Caco-2 (cell line): ENCODE measurements at regions not wholly inside any gene's neighbourhood (a gene's known extent, or its start where the extent isn't known, plus 50 kb on each side); places are given as distances from the start of the nearest gene placed in this dataset.

ENCODE experiments used
- BruUV-seq: library from RNA; stranded (reverse); fragments of 400-500 nt; replicated peaks from 2 replicates; lab custom pipeline; 2021; lab: Mats Ljungman, UMichigan
- CTCF ChIA-PET: fragments of 300-600 bp; sonication (Branson Sonifier 250); formaldehyde crosslinking; loops from one replicate; lab custom pipeline; 2022; ENCODE audit warnings: antibody characterized with exemption; lab: Charles Lee
- POLR2A ChIA-PET: fragments of 300-600 bp; sonication (Branson Sonifier 250); formaldehyde crosslinking; loops from one replicate; lab custom pipeline; 2022; ENCODE audit warnings: antibody characterized with exemption; lab: Charles Lee
- DNase-seq, 2 experiments: peaks; one replicate each; pipeline versions ENCODE4 v3.0.0 to v3.0.0-alpha.2; 2020 to 2022
- H3K27me3 ChIP-seq: replicated peaks from 2 replicates; pipeline ENCODE4 v1.6.0; 2011; ENCODE audit warnings: low read length; ENCODE audit not compliant: control insufficient read depth, insufficient read depth
- H3K36me3 ChIP-seq: 2 replicates; pipeline ENCODE4 v1.5.1; 2011; ENCODE audit warnings: low read length; ENCODE audit not compliant: control insufficient read depth, insufficient read depth
- H3K4me1 ChIP-seq: fragments of 250-450 bp; sonication (Bioruptor Pico); 2 replicates; pipeline ENCODE4 v1.5.1; 2020; ENCODE audit warnings: mild to moderate bottlenecking
- H3K4me3 ChIP-seq: 2 replicates; pipeline ENCODE4 v1.5.1; 2011; ENCODE audit warnings: low read depth, mild to moderate bottlenecking, control low read depth, low read length
- H3K9me3 ChIP-seq: fragments of 250-450 bp; sonication (Bioruptor Pico); 2 replicates; pipeline ENCODE4 v1.5.1; 2020; ENCODE audit warnings: mild to moderate bottlenecking, moderate library complexity
- H3K27ac Mint-ChIP-seq: one replicate; pipeline ENCODE4 v1.8.0; 2022; ENCODE audit warnings: mixed read lengths; ENCODE audit not compliant: unreplicated experiment
- H3K27me3 Mint-ChIP-seq: one replicate; pipeline ENCODE4 v1.8.0; 2022; ENCODE audit warnings: mixed read lengths; ENCODE audit not compliant: insufficient read depth, unreplicated experiment
- H3K36me3 Mint-ChIP-seq: one replicate; pipeline ENCODE4 v1.8.0; 2022; ENCODE audit warnings: mild to moderate bottlenecking, mixed read lengths; ENCODE audit not compliant: insufficient read depth, unreplicated experiment
- H3K4me1 Mint-ChIP-seq: one replicate; pipeline ENCODE4 v1.8.0; 2022; ENCODE audit warnings: low read depth, mixed read lengths; ENCODE audit not compliant: unreplicated experiment
- H3K4me3 Mint-ChIP-seq: one replicate; pipeline ENCODE4 v1.8.0; 2022; ENCODE audit warnings: mild to moderate bottlenecking, moderate library complexity, mixed read lengths; ENCODE audit not compliant: unreplicated experiment
- H3K9me3 Mint-ChIP-seq: one replicate; pipeline ENCODE4 v1.8.0; 2022; ENCODE audit warnings: mixed read lengths; ENCODE audit not compliant: unreplicated experiment
- intact Hi-C: fragments of 100-400 bp; cut with micrococcal nuclease; formaldehyde crosslinking; loops from one replicate; pipeline ENCODE4 v1.10.0; 2022; ENCODE audit not compliant: unreplicated experiment
- TF ChIP-seq, protein P1 (sequence below), 2 experiments: fragments of 200-600 bp in 1 of 2; IDR thresholded peaks; 1 replicate in 1 of 2; 2 replicates in 1 of 2; pipeline versions ENCODE4 v1.5.1 to v1.8.0; 2011 to 2022; ENCODE audit warnings: antibody characterized with exemption in 1 of 2, control low read depth in 1 of 2, inconsistent platforms in 1 of 2, low read depth in 1 of 2, low read length in 1 of 2, mild to moderate bottlenecking in 1 of 2, moderate library complexity in 1 of 2; ENCODE audit not compliant: insufficient read depth in 1 of 2, severe bottlenecking in 1 of 2, unreplicated experiment in 1 of 2

DNA sequence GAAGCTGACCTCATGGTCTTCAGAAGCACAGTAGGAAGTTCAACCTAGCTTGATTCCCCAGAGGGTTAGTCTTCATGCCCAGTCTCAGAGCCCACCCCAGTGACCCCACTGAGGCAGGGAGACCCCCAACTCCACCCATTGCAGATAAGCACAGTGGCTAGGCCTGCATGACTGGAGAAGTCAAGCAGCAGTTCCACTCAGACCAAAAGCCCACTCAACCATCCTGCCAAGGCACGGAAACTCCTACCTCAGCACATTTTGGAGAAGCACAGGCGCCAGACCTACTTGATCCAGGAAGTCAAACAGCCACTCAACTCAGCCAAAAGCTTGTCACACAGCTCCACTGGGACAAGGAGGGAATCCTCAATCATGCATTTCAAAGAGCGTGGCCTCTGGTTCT, 78.4 kb upstream of the HTR1E start:
- Mint-ChIP-seq H3K27me3 (no peaks in the 10 kb centered on the region), H3K36me3 (no peaks in the 10 kb centered on the region), H3K4me3 (no peak overlapping the region), H3K4me1 (no peaks in the 10 kb centered on the region), H3K9me3 (no peaks in the 10 kb centered on the region), H3K27ac (no peak overlapping the region)
- no peaks in the 10 kb centered on the region for H3K27me3 ChIP-seq
- ChIA-PET POLR2A (no interaction called here), CTCF (no interaction called here)
- intact Hi-C loops = loop anchor here (1.0 to 10.0 kb wide), 5 partner anchors 78 to 484 kb away; partner anchors contain the start of gene HTR1E
- no peaks in the 10 kb centered on the region for H3K36me3 ChIP-seq
- H3K4me1 ChIP-seq = no peaks in the 10 kb centered on the region
- no peaks in the 10 kb centered on the region for H3K9me3 ChIP-seq
- TF ChIP-seq, protein P1, sequence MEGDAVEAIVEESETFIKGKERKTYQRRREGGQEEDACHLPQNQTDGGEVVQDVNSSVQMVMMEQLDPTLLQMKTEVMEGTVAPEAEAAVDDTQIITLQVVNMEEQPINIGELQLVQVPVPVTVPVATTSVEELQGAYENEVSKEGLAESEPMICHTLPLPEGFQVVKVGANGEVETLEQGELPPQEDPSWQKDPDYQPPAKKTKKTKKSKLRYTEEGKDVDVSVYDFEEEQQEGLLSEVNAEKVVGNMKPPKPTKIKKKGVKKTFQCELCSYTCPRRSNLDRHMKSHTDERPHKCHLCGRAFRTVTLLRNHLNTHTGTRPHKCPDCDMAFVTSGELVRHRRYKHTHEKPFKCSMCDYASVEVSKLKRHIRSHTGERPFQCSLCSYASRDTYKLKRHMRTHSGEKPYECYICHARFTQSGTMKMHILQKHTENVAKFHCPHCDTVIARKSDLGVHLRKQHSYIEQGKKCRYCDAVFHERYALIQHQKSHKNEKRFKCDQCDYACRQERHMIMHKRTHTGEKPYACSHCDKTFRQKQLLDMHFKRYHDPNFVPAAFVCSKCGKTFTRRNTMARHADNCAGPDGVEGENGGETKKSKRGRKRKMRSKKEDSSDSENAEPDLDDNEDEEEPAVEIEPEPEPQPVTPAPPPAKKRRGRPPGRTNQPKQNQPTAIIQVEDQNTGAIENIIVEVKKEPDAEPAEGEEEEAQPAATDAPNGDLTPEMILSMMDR (IDR thresholded peaks at IDR 0.05; ENCODE audit: insufficient read depth in 1 of 2, low read depth in 1 of 2, low read length in 1 of 2, severe bottlenecking in 1 of 2, unreplicated experiment in 1 of 2) = no peak
- BruUV-seq = no TSS peak
- DNase-seq = no peak
- no peak overlapping the region for H3K4me3 ChIP-seq

DNA sequence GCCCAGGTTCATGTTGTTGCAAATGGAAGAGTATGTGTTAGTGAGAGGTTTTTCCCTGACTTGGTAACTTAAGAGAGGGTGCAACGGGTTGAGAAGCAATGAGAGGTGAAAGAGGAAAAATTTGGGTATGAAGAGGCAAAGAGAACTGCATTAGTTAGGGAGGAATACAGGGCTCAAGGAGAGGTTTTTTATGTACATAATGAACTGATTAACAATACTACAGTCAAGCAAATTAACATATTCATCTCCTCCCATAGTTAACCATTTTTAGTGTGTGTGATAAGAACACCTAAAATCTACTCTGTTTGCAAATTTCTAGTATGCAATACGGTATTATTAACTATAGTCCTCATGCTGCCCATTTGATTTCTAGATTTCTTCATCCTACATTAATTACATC, 79.5 kb upstream of the HTR1E start:
- H3K27me3 Mint-ChIP-seq = no peaks in the 10 kb centered on the region
- H3K36me3 Mint-ChIP-seq = no peaks in the 10 kb centered on the region
- POLR2A ChIA-PET = no interaction called here
- Histone ChIP-seq H3K4me3 (no peak overlapping the region), H3K27me3 (no peaks in the 10 kb centered on the region), H3K36me3 (no peaks in the 10 kb centered on the region), H3K4me1 (no peaks in the 10 kb centered on the region), H3K9me3 (no peaks in the 10 kb centered on the region)
- H3K27ac Mint-ChIP-seq = no peak overlapping the region
- TF ChIP-seq, protein P1 (IDR thresholded peaks at IDR 0.05; ENCODE audit: insufficient read depth in 1 of 2, low read depth in 1 of 2, low read length in 1 of 2, severe bottlenecking in 1 of 2, unreplicated experiment in 1 of 2) = no peak
- intact Hi-C loops = loop anchor here (2.0 to 10.0 kb wide), 5 partner anchors 73 to 483 kb away; no protein-coding TSS in a partner anchor
- H3K4me3 Mint-ChIP-seq = no peak overlapping the region
- DNase-seq = no peak
- H3K4me1 Mint-ChIP-seq = no peaks in the 10 kb centered on the region
- CTCF ChIA-PET = no interaction called here
- H3K9me3 Mint-ChIP-seq = no peaks in the 10 kb centered on the region
- BruUV-seq = no TSS peak

DNA sequence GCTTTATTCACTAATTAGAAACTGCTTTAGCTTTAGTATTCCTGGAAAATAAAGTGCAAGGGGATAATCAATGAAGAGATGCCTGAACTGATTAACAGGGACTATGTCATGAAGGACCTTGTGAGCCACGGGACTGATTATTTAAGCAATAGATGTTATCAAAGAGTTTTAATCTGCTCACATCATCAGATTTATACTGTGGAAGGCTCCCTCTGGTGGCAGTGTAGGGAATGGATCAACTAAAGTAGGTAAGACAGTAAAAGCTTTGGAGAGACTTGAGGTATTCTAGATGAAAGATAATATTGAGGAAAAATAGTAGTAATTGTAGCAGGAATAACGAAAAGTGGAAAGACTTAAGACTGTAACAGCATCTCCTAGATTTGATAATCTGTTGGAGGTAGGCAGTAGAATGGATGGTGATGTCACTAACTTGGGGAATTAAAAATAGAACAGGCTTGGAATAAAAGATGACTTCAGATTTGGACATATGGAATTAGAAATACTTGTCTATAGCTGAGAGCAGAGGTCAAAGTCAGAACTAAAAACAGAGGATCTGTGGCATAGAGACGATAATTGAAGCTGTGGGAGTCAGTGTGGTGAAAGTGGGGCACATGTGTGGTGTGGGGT, 80.3 kb upstream of the HTR1E start:
- no peak overlapping the region for H3K4me3 Mint-ChIP-seq
- intact Hi-C loops = loop anchor here (2.0 to 10.0 kb wide), 4 partner anchors 72 to 482 kb away; no protein-coding TSS in a partner anchor
- no peaks in the 10 kb centered on the region for H3K36me3 Mint-ChIP-seq
- no TSS peak for BruUV-seq
- POLR2A ChIA-PET = no interaction called here
- TF ChIP-seq, protein P1 (IDR thresholded peaks at IDR 0.05; ENCODE audit: insufficient read depth in 1 of 2, low read depth in 1 of 2, low read length in 1 of 2, severe bottlenecking in 1 of 2, unreplicated experiment in 1 of 2) = peak; percentile 70 to 78
- H3K27ac Mint-ChIP-seq = no peak overlapping the region
- no peaks in the 10 kb centered on the region for H3K4me1 Mint-ChIP-seq
- H3K27me3 ChIP-seq = no peaks in the 10 kb centered on the region
- H3K27me3 Mint-ChIP-seq = no peaks in the 10 kb centered on the region
- H3K4me1 ChIP-seq = no peaks in the 10 kb centered on the region
- no peaks in the 10 kb centered on the region for H3K9me3 Mint-ChIP-seq
- no peaks in the 10 kb centered on the region for H3K9me3 ChIP-seq
- no peaks in the 10 kb centered on the region for H3K36me3 ChIP-seq
- no peak overlapping the region for H3K4me3 ChIP-seq
- DNase-seq = peak in 1 of 2 experiments; percentile 48
- CTCF ChIA-PET = interaction anchor here (0.5 kb wide), 1 partner anchor 141 kb away, joined by 3 read pairs; no protein-coding TSS in a partner anchor
